Esophagus (tissue), 2 donors: ENCODE measurements at regions not wholly inside any gene's neighbourhood (a gene's known extent, or its start where the extent isn't known, plus 50 kb on each side); places are given as distances from the start of the nearest gene placed in this dataset.
"Not testable (repeated sequence)": the region's sequence is repeated elsewhere in the genome, so short reads cannot be mapped to it uniquely, and the experiment has no call there.

Experiments
- H3K27ac ChIP-seq, 2 donors: one replicate each; pipeline ENCODE4 v1.5.1; 2013; ENCODE audit warnings: low read depth in 2 of 2, mild to moderate bottlenecking in 2 of 2, inconsistent platforms in 1 of 2, low read length in 1 of 2, moderate library complexity in 1 of 2
- H3K27me3 ChIP-seq, 2 donors: one replicate each; pipeline ENCODE4 v1.6.1; 2013; ENCODE audit warnings: low read length in 2 of 2, control low read depth in 1 of 2, mild to moderate bottlenecking in 1 of 2; ENCODE audit not compliant: insufficient read depth in 2 of 2, control insufficient read depth in 1 of 2
- H3K36me3 ChIP-seq, 2 donors: one replicate each; pipeline ENCODE4 v1.6.1; 2013; ENCODE audit warnings: low read length in 1 of 2; ENCODE audit not compliant: control insufficient read depth in 2 of 2, insufficient read depth in 2 of 2
- H3K4me1 ChIP-seq, 2 donors: one replicate each; pipeline ENCODE4 v1.6.1; 2013; ENCODE audit warnings: low read length in 1 of 2; ENCODE audit not compliant: control insufficient read depth in 2 of 2, insufficient read depth in 2 of 2
- H3K4me3 ChIP-seq, 2 donors: one replicate each; pipeline ENCODE4 v1.5.1; 2013; ENCODE audit warnings: low read length in 2 of 2, mild to moderate bottlenecking in 2 of 2, low read depth in 1 of 2, moderate library complexity in 1 of 2
- H3K9me3 ChIP-seq, 2 donors: one replicate each; pipeline ENCODE4 v1.6.1; 2013; ENCODE audit warnings: mild to moderate bottlenecking in 2 of 2, low read depth in 1 of 2, low read length in 1 of 2, moderate library complexity in 1 of 2; ENCODE audit not compliant: control insufficient read depth in 2 of 2, insufficient read depth in 1 of 2
- WGBS, 2 donors: extraction: QIAGEN DNeasy Blood & Tissue Kit; methylation state at CpG; one replicate each; pipeline ENCODE4 v1.1.7; 2013; 5-methylcytosine and 5-hydroxymethylcytosine counted together
- donor health status: healthy with polysubstance abuse.
- donor health status: Bipolar disorder and iron deficiency.

DNA sequence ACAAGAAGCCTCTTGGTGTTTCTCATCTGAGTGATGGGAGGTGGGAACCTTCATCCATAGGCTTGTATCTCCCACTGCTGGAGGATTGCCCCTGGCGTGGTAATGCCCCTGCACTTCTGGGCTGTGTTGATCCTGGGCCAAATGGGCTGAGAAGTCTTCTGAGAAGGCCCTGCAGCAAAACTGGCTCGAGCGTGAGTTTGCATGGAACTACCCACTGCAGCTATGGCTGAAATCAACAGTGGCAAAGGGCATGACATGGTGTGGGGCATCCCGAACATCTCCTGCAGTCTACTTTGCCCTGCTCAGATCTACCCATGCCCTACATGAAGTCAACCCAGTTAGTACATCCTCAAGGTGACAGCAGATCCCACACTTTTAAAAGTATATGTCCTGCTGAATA lies 130.6 kb downstream of the NRN1 start:
- WGBS, 2 donors, result 85 to 87% methylated on average over 4 of the region's 4 CpGs
- Histone ChIP-seq H3K9me3 (no peaks in the 10 kb centered on the region), H3K4me3 (no peak overlapping the region), H3K4me1 (no peaks in the 10 kb centered on the region), H3K36me3 (no peaks in the 10 kb centered on the region), H3K27ac (no peak overlapping the region), H3K27me3 (no peaks in the 10 kb centered on the region)

DNA sequence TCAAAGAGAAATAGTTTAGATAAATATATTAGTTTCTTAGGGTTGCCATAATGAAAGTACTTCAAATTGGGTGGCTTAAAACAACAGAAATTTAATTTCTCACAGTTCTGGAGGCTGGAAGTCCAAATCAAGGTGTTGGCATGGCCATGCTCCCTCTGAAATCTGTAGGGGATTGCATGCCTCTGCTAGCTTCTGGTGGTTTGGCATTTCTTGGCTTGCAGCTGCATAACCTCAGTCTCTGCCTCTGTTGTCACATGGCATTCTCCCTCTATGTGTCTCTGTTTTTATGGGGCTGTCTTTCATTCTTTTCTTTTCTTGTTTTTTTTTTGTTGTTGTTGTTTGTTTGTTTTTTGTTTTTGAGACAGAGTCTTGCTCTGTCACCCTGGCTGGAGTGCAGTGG lies 132.7 kb downstream of the NRN1 start:
- H3K4me3 ChIP-seq, H3K27me3 ChIP-seq, H3K9me3 ChIP-seq, H3K4me1 ChIP-seq, H3K36me3 ChIP-seq, H3K27ac ChIP-seq: not testable (repeated sequence)

DNA sequence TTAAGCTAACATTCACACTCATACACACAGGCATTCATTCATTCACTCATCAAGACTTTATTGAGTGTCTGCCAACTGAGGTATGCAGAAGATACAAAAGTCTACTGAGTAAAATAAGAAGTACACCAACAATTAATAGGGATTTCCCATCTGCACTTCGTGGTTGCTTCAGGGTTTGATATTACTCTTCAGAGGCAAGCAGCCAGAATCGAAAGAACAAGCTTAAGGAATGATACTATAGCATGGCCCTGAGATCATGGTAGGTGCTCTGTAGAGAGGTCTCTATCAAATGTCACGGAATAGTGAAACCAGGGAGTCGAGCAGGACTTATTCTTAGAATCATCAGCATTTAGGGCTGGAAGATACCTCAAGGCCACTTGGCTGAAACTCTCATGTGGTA lies 135.4 kb downstream of the NRN1 start:
- Histone ChIP-seq H3K27me3 (no peaks in the 10 kb centered on the region), H3K36me3 (no peaks in the 10 kb centered on the region), H3K4me3 (no peak overlapping the region), H3K27ac (no peak overlapping the region), H3K4me1 (no peaks in the 10 kb centered on the region), H3K9me3 (no peaks in the 10 kb centered on the region)
- WGBS, 2 donors, result 73 to 75% methylated on average over 4 of the region's 4 CpGs

DNA sequence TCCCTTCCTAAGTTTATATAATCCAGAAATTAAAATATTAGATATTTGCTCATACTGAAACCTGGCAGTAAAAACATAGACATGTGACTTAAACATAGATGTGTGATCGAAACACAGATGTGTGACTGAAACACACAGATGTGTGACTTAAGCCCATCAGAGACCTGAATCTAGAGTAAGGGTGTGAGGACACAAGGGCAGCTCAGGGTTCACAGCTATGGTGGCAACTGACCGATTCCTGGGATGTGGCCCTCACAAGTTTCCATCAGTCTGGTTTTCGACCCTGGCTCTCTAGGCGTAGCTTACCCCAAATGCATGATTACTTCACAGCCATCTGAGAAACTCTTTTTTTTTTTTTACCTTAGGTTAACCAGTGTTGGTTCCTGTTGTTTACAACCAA lies 137.0 kb downstream of the NRN1 start:
- Histone ChIP-seq H3K27me3 (no peaks in the 10 kb centered on the region), H3K4me1 (no peaks in the 10 kb centered on the region), H3K9me3 (no peaks in the 10 kb centered on the region), H3K4me3 (no peak overlapping the region), H3K36me3 (no peaks in the 10 kb centered on the region), H3K27ac (no peak overlapping the region)
- WGBS, 2 donors, result 83 to 84% methylated on average over 4 of the region's 4 CpGs

DNA sequence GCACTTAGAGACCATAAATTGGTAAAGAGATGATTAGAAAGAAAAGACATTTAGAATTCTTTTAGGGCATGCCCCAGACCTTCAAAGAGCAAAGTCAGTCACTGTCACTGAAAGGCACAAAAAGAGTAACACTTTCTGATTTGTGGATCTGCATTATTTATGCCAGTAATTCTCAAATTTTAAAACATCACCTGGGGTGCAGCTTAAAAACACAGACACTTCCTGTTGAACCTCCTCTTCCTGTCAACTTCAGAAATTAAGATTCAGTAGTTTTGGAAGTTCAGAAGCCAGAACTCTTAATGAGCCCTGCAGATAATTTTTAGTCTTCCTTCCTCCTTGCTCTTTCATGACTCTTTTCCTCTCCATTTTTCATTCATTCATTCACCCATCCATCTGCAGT lies 137.5 kb downstream of the NRN1 start:
- Histone ChIP-seq H3K4me1 (no peaks in the 10 kb centered on the region), H3K4me3 (no peak overlapping the region), H3K9me3 (no peaks in the 10 kb centered on the region), H3K27ac (no peak overlapping the region), H3K36me3 (no peaks in the 10 kb centered on the region), H3K27me3 (no peaks in the 10 kb centered on the region)

DNA sequence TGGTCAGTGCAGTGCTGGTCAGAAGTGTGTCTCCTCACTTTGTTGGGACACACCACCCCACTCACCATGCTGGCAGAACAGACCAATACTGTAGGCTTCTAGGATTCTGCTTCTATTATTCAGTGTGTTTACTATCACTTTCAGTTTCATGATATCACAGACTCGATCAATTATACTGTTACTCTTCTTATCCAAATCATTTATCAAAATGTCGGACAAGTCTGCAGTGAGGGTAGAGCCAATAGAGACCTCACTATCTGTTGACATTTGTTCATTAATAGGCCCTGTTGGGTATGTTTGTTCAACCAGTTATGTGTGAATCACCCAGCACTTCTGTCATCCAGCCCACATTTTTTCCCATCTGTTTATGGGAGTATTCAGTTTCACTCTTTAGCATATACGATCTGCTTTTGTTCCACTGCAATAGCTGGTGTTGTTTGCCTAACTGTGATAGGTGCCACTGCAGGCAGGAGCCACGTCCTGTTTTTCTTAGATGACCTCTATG lies 140.1 kb downstream of the NRN1 start:
- no peak overlapping the region for H3K4me3 ChIP-seq
- H3K36me3 ChIP-seq, result no peaks in the 10 kb centered on the region
- H3K9me3 ChIP-seq, result no peaks in the 10 kb centered on the region
- H3K4me1 ChIP-seq, result no peaks in the 10 kb centered on the region
- H3K27me3 ChIP-seq, result no peaks in the 10 kb centered on the region
- H3K27ac ChIP-seq, result no peak overlapping the region
- 20% methylated on average over 4 of the region's 4 CpGs for WGBS, 2 donors

DNA sequence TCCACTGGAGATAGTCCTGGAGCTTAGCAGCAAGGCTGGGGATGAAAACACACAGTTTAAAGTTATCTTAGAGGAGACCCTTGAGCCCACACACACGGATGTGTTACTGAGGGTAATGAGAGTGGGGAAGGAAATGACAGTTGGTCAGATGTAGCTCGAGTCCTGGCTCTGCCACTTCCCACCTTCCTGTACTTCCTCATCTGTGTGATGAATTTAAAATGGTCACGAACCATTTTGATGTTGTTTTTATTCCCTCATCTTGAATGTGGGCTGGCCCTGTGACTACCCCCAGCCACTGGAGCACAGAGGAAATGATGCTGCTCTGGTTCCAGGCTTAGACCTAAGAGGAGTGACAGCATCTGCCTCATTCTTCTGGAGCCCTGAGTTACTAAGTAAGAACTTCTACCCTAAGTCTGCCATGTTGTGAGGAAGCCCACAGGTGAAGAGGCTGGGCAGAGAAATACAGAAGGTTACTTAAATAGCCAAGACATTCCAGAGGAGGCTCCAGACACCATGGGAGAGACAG lies 141.2 kb downstream of the NRN1 start:
- no peak overlapping the region for H3K27ac ChIP-seq
- no peaks in the 10 kb centered on the region for H3K9me3 ChIP-seq
- no peaks in the 10 kb centered on the region for H3K27me3 ChIP-seq
- H3K36me3 ChIP-seq, result no peaks in the 10 kb centered on the region
- H3K4me3 ChIP-seq, result no peak overlapping the region
- no peaks in the 10 kb centered on the region for H3K4me1 ChIP-seq
- WGBS, 2 donors, result 69 to 73% methylated on average over 3 of the region's 3 CpGs

DNA sequence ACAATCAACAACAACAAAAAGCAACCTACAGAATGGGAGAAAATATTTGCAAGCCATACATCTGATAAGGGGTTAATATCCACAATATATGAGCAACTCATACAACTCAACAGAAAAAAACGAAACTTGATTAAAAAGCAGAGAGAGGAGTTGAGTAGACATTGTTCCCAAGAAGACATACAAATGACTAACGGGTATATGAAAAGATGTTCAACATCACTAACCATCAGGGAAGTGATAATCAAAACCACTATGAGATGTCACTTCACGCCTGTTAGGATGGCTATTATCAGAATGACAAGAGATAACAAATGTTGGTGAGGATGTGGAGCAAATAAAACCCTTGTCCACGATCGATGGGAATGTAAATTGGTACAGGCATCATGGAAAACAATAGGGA lies 145.9 kb downstream of the NRN1 start:
- no peaks in the 10 kb centered on the region for H3K4me1 ChIP-seq
- no peak overlapping the region for H3K4me3 ChIP-seq
- 81 to 87% methylated on average over 5 of the region's 5 CpGs for WGBS, 2 donors
- H3K27me3 ChIP-seq, result no peaks in the 10 kb centered on the region
- no peak overlapping the region for H3K27ac ChIP-seq
- H3K9me3 ChIP-seq, result no peaks in the 10 kb centered on the region
- H3K36me3 ChIP-seq, result no peaks in the 10 kb centered on the region

DNA sequence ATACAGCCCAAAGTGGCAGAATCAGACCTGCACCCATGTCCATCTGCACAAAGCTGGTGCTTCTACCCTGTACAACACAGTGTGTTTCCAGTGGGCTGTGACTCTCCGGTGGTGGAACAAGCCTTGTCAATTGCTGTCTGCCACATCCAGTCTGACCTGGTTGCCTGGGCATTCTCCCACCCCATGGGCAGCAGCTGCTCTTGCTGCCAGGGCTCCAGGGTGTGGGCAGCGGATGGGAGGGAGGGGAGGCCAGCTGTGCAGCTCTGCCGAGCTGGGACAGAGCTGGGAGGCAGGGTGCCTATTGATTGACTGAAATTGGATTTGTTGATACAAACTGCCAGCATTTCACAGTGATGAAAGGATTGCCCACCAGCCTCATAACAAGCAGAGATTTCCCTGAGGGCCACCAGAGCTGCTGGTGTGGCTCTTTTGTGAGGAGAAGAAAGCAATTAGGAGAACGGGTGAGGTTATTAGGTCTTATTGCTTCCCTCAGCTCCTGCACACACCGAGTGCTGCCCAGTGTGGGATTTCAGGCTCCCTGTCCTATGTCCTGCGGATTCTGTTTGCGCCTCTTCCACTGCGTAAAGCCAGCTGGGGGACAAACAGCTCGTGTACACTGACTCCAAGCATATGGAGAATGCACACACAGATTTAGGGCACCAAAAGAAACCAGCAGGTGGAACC lies 150.8 kb downstream of the NRN1 start:
- Histone ChIP-seq H3K4me3 (no peak overlapping the region), H3K27ac (no peak overlapping the region), H3K4me1 (peaks cover 0 to 4% of the 10 kb centered on the region in 2 donors), H3K9me3 (peaks cover 0 to under 1% of the 10 kb centered on the region in 2 donors), H3K27me3 (peaks cover 0 to 3% of the 10 kb centered on the region in 2 donors), H3K36me3 (no peaks in the 10 kb centered on the region)
- 72% methylated on average over 9 of the region's 9 CpGs for WGBS, 2 donors

DNA sequence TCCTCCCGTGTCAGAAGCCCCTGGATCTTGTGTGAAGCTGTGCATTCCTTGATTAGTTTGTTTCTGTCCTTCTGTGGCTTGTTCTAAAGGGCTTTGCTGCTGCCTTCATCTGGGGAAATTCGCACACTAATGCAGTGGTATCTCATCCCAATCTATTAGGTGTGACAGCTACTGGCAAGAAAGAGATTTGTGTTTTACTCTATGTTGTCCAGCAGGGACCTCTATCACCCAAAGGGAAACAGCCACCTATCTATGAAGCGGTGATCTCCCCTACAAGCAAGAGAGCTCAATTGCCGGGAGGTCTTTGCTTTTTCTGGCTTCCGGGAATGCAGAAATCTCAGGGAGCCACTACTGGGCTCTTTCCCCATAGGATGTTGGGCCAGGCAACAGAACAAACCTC lies 151.8 kb downstream of the NRN1 start:
- Histone ChIP-seq H3K36me3 (no peaks in the 10 kb centered on the region), H3K27ac (no peak overlapping the region), H3K27me3 (peaks cover 0 to 6% of the 10 kb centered on the region in 2 donors), H3K4me1 (peaks cover 0 to 4% of the 10 kb centered on the region in 2 donors), H3K9me3 (peaks cover 0 to 2% of the 10 kb centered on the region in 2 donors), H3K4me3 (no peak overlapping the region)
- WGBS, 2 donors, result 72 to 78% methylated on average over 5 of the region's 5 CpGs
